Hepatocyte (in vitro differentiated cells): ENCODE measurements at regions not wholly inside any gene's neighbourhood (a gene's known extent, or its start where the extent isn't known, plus 50 kb on each side); places are given as distances from the start of the nearest gene placed in this dataset.

Source experiments
- EZH2 ChIP-seq: fragments of 200-600 bp; sonication (generic); IDR thresholded peaks from 2 replicates; pipeline ENCODE4 v1.6.1; 2016; ENCODE audit warnings: antibody characterized with exemption, mild to moderate bottlenecking, borderline replicate concordance
- TF ChIP-seq, protein P1 (sequence below): fragments of 200-600 bp; sonication (generic); IDR thresholded peaks from 2 replicates; pipeline ENCODE4 v1.5.1; 2016; ENCODE audit warnings: antibody characterized with exemption, mild to moderate bottlenecking; ENCODE audit not compliant: poor library complexity

DNA sequence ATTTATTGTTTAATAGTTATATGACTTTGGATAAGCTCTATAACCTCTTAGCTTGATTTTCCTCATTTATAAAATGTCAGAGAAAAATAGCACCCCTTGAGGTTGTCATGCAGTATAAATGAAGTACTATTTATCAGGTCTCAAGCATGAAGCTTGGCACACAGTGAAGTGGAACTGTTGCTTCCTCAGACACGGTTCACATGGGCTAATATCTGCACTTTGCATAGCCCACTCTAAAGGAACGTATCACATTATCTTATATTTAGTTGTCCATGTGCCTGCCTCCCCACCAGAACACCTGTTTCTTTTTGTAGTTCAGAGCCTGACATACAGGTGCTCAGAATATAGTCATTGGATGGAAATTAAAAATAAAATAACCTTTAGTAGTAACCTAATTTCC, 273.7 kb downstream of the SOX2 start:
- TF ChIP-seq, protein P1, sequence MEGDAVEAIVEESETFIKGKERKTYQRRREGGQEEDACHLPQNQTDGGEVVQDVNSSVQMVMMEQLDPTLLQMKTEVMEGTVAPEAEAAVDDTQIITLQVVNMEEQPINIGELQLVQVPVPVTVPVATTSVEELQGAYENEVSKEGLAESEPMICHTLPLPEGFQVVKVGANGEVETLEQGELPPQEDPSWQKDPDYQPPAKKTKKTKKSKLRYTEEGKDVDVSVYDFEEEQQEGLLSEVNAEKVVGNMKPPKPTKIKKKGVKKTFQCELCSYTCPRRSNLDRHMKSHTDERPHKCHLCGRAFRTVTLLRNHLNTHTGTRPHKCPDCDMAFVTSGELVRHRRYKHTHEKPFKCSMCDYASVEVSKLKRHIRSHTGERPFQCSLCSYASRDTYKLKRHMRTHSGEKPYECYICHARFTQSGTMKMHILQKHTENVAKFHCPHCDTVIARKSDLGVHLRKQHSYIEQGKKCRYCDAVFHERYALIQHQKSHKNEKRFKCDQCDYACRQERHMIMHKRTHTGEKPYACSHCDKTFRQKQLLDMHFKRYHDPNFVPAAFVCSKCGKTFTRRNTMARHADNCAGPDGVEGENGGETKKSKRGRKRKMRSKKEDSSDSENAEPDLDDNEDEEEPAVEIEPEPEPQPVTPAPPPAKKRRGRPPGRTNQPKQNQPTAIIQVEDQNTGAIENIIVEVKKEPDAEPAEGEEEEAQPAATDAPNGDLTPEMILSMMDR: no peak
- TF ChIP-seq EZH2: no peak
